GM23248 (cell line): ENCODE measurements at regions not wholly inside any gene's neighbourhood (a gene's known extent, or its start where the extent isn't known, plus 50 kb on each side); places are given as distances from the start of the nearest gene placed in this dataset.

Experiments
- DNase-seq: peaks from one replicate; pipeline ENCODE4 v3.0.0-alpha.2; 2015
- H2AFZ ChIP-seq: fragments of 200-600 bp; sonication (generic); 2 replicates; pipeline ENCODE4 v1.6.1; 2016; ENCODE audit warnings: antibody characterized with exemption
- H3F3A ChIP-seq: fragments of 200-600 bp; sonication (generic); 2 replicates; pipeline ENCODE4 v1.6.1; 2016; ENCODE audit warnings: mild to moderate bottlenecking, antibody characterized with exemption, mixed run types; ENCODE audit not compliant: insufficient read depth
- H3K27ac ChIP-seq: fragments of 200-600 bp; sonication (generic); 2 replicates; pipeline ENCODE4 v1.5.1; 2016; ENCODE audit warnings: mild to moderate bottlenecking
- H3K27me3 ChIP-seq: fragments of 200-600 bp; sonication (generic); replicated peaks from 2 replicates; pipeline ENCODE4 v1.6.1; 2016; ENCODE audit warnings: mild to moderate bottlenecking; ENCODE audit not compliant: insufficient read depth
- H3K36me3 ChIP-seq: fragments of 200-600 bp; sonication (generic); 2 replicates; pipeline ENCODE4 v1.6.1; 2016; ENCODE audit warnings: low read depth, mild to moderate bottlenecking
- H3K4me1 ChIP-seq: fragments of 200-600 bp; sonication (generic); 2 replicates; pipeline ENCODE4 v1.6.1; 2016; ENCODE audit warnings: mild to moderate bottlenecking; ENCODE audit not compliant: insufficient read depth
- H3K4me2 ChIP-seq: fragments of 200-600 bp; sonication (generic); one replicate; pipeline ENCODE4 v1.6.1; 2016; ENCODE audit warnings: mild to moderate bottlenecking; ENCODE audit not compliant: unreplicated experiment
- H3K4me3 ChIP-seq: fragments of 200-600 bp; sonication (generic); 2 replicates; pipeline ENCODE4 v1.5.1; 2016; ENCODE audit warnings: mild to moderate bottlenecking
- H3K79me2 ChIP-seq: fragments of 200-600 bp; sonication (generic); 2 replicates; pipeline ENCODE4 v1.6.1; 2016; ENCODE audit warnings: mild to moderate bottlenecking; ENCODE audit not compliant: insufficient read depth
- H3K9ac ChIP-seq: fragments of 200-600 bp; sonication (generic); 2 replicates; pipeline ENCODE4 v1.6.1; 2016; ENCODE audit warnings: mild to moderate bottlenecking
- H3K9me2 ChIP-seq: fragments of 200-600 bp; sonication (generic); 2 replicates; pipeline ENCODE4 v1.6.1; 2016; ENCODE audit warnings: mixed run types, mild to moderate bottlenecking, moderate library complexity; ENCODE audit not compliant: insufficient read depth
- H3K9me3 ChIP-seq: fragments of 200-600 bp; sonication (generic); one replicate; pipeline ENCODE4 v1.6.1; 2017; ENCODE audit warnings: low read depth
- H4K20me1 ChIP-seq: fragments of 200-600 bp; sonication (generic); 2 replicates; pipeline ENCODE4 v1.6.0; 2016; ENCODE audit not compliant: insufficient read depth
- EZH2 ChIP-seq: fragments of 200-600 bp; sonication (generic); IDR thresholded peaks from 2 replicates; pipeline ENCODE4 v1.6.1; 2018; ENCODE audit warnings: antibody characterized with exemption, mild to moderate bottlenecking; ENCODE audit not compliant: insufficient read depth, poor library complexity, severe bottlenecking
- EZH2phosphoT487 ChIP-seq: fragments of 200-600 bp; sonication (generic); IDR thresholded peaks from 2 replicates; pipeline ENCODE4 v1.6.1; 2018; ENCODE audit warnings: antibody characterized with exemption, moderate library complexity, mild to moderate bottlenecking, low read depth; ENCODE audit not compliant: insufficient read depth
- WGBS, 2 experiments: methylation state at CpG; one replicate each; pipeline ENCODE4 v1.1.6; 2015 to 2017; ENCODE audit warnings: low lambda C conversion rate in 2 of 2, low coverage in 1 of 2; ENCODE audit errors: missing lambda C conversion rate in 2 of 2; 5-methylcytosine and 5-hydroxymethylcytosine counted together
- in situ Hi-C: fragments of 300-500 bp; cut with MboI; formaldehyde crosslinking; loops from 2 replicates; pipeline ENCODE4 v1.15.0; 2020

DNA sequence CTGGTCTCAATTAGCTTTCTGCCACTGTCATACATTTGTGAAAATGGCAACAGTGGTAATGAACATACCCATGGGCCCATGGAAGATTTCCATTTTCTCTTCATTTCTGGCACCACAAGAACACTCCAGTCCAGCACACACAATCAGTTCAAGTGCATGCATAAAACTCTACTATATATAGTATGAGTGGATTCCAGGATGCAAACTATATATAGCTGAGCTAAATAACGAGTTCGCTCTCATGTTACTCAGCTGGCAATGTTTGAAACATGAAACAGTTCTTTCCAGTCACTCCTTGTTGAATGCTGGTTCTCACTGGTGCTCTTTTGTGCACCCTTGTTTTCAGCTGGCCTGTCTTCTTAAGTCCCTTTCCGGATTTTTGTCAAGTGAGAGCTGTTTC lies 75.2 kb upstream of the DHX40 start:
- Histone ChIP-seq H2AFZ (no peak overlapping the region), H3K27ac (no peak overlapping the region), H3K4me2 (no peak overlapping the region), H4K20me1 (no peaks in the 10 kb centered on the region), H3K9me3 (no peaks in the 10 kb centered on the region), H3K9ac (no peak overlapping the region), H3K79me2 (no peaks in the 10 kb centered on the region), H3F3A (no peaks in the 10 kb centered on the region), H3K27me3 (no peaks in the 10 kb centered on the region), H3K9me2 (no peaks in the 10 kb centered on the region), H3K4me3 (no peak overlapping the region), H3K4me1 (no peaks in the 10 kb centered on the region), H3K36me3 (no peaks in the 10 kb centered on the region)
- 53 to 62% methylated on average over 3 of the region's 3 CpGs for WGBS, 2 experiments
- no peak for TF ChIP-seq EZH2phosphoT487
- TF ChIP-seq EZH2: no peak
- in situ Hi-C loops: no loop called here
- DNase-seq: peak; percentile 18

DNA sequence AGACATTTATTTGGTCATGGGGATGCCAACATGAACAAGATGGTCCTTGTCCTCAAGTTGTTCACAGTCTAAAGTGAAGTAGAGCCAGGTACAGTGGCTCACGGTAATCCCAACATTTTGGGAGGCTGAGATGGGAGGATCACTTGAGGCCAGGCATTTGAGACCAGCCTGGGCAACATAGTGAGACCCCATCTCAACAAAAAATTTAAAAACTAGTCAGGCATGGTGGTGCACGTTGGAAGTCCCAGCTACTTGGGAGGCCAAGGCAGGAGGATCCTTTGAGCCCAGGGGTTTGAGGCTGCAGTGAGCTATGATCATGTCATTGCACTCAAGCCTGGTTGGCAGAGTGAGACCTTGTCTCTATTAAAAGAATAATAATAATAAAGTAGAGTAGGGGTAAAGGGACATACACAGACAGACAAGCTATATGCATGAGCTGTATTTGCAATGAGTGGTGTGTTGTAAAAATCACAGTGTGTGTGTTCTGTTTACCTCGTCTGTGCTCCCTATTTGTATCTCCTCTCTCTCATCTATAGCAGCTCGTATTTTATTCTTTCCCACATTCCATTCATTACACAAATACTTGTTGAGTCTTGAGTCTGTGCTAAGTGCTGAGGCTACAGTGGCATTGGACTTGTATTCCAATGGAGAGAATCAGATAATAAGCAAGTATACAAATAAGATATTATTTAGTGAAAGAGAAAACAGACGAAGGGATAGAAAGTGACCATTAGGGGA lies 73.9 kb upstream of the DHX40 start:
- Histone ChIP-seq H4K20me1 (no peaks in the 10 kb centered on the region), H3K9ac (no peak overlapping the region), H2AFZ (no peak overlapping the region), H3K79me2 (no peaks in the 10 kb centered on the region), H3K4me1 (no peaks in the 10 kb centered on the region), H3K27me3 (no peaks in the 10 kb centered on the region), H3K4me2 (no peak overlapping the region), H3K4me3 (no peak overlapping the region), H3F3A (no peaks in the 10 kb centered on the region), H3K9me3 (no peaks in the 10 kb centered on the region), H3K9me2 (no peaks in the 10 kb centered on the region), H3K27ac (no peak overlapping the region), H3K36me3 (no peaks in the 10 kb centered on the region)
- WGBS, 2 experiments: 54 to 62% methylated on average over 5 of the region's 5 CpGs
- in situ Hi-C loops: no loop called here
- no peak for DNase-seq
- TF ChIP-seq EZH2 (no peak), EZH2phosphoT487 (no peak)

DNA sequence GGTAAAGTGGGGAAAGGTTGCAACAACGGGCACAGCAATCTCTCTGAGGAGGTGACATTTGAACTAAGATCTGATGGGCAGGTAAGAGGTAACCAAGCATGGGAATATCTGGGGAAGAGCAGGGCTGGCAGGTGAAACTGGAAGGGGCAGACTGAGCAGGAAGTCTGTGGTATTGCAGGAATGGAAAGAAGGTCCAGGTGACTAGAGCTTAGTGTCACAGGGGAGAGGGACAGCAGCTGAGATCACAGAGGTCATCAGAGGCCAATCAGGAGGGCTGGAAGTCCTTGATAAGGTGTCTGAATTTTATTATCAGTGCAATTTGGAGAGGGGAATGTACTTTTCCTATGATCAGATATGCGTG lies 73.3 kb upstream of the DHX40 start:
- no peaks in the 10 kb centered on the region for H3K9me2 ChIP-seq
- no peaks in the 10 kb centered on the region for H4K20me1 ChIP-seq
- H3K4me3 ChIP-seq: no peak overlapping the region
- in situ Hi-C loops: no loop called here
- no peaks in the 10 kb centered on the region for H3K9me3 ChIP-seq
- no peak overlapping the region for H2AFZ ChIP-seq
- H3K9ac ChIP-seq: no peak overlapping the region
- no peaks in the 10 kb centered on the region for H3F3A ChIP-seq
- H3K36me3 ChIP-seq: no peaks in the 10 kb centered on the region
- no peaks in the 10 kb centered on the region for H3K27me3 ChIP-seq
- no peaks in the 10 kb centered on the region for H3K4me1 ChIP-seq
- no peak overlapping the region for H3K4me2 ChIP-seq
- WGBS, 2 experiments: 70 to 77% methylated on average over 2 of the region's 2 CpGs
- TF ChIP-seq EZH2phosphoT487 (no peak), EZH2 (no peak)
- no peaks in the 10 kb centered on the region for H3K79me2 ChIP-seq
- no peak overlapping the region for H3K27ac ChIP-seq
- DNase-seq: no peak

DNA sequence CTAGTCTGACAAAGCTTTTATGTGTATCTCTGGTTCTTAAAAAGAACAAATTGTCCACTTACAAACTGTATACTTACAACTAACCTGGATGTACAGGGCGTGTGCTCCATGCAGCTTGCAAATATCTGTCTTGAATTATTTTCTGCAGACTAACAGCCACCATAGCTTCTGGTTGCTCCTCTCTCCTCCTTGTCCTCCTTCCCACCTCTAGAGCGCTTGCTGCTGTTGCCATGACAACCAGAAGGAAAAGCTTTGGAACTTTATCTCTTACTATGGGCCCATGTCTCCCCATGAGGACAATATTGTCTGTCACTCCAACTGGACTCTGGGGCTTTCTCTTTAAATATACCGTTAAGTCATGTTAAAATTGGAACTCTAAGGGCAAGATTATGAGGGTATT lies 71.5 kb upstream of the DHX40 start:
- no peak overlapping the region for H3K9ac ChIP-seq
- no peak overlapping the region for H3K4me3 ChIP-seq
- 60 to 66% methylated on average over 3 of the region's 3 CpGs for WGBS, 2 experiments
- TF ChIP-seq EZH2 (no peak), EZH2phosphoT487 (no peak)
- no peaks in the 10 kb centered on the region for H3F3A ChIP-seq
- no peaks in the 10 kb centered on the region for H3K27me3 ChIP-seq
- no peaks in the 10 kb centered on the region for H3K36me3 ChIP-seq
- no peak for DNase-seq
- no peaks in the 10 kb centered on the region for H3K79me2 ChIP-seq
- no peaks in the 10 kb centered on the region for H3K4me1 ChIP-seq
- no peak overlapping the region for H3K27ac ChIP-seq
- in situ Hi-C loops: no loop called here
- H3K9me2 ChIP-seq: no peaks in the 10 kb centered on the region
- H4K20me1 ChIP-seq: no peaks in the 10 kb centered on the region
- no peak overlapping the region for H2AFZ ChIP-seq
- H3K9me3 ChIP-seq: no peaks in the 10 kb centered on the region
- no peak overlapping the region for H3K4me2 ChIP-seq

DNA sequence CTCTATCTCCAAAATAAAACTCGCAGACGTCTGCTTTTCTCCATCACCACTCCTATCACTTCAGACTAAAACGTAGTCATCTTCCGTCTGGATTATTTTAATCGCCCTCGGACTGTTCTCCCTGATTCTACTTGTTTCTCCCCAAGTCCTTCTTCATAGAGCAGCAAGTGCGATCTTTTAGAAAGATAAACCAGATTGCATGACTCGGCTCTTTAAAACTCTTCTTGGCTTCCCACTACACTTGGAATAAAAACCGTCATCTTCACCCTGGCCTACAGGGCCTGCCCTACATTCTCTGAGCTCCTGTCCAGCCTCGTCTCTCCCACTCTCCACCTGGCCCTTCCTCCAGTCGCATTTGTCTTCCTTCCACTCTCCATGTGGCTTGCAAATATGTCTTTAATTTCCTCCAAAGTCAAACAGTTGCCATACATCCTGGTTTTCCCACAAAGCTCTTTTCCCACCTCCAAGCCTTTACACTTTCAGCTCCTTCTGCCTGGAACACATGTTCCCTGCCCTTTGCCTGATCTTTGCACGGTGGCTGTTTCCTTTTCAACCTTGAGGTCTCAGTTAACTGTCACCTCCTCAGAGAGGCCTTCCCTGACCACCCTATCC lies 70.5 kb upstream of the DHX40 start:
- Histone ChIP-seq H3K9me2 (no peaks in the 10 kb centered on the region), H3K79me2 (no peaks in the 10 kb centered on the region), H3K27ac (no peak overlapping the region), H3K9ac (no peak overlapping the region), H3K4me3 (no peak overlapping the region), H2AFZ (no peak overlapping the region), H3K4me1 (no peaks in the 10 kb centered on the region), H4K20me1 (no peaks in the 10 kb centered on the region), H3K27me3 (no peaks in the 10 kb centered on the region), H3F3A (no peaks in the 10 kb centered on the region), H3K36me3 (no peaks in the 10 kb centered on the region), H3K9me3 (no peaks in the 10 kb centered on the region), H3K4me2 (no peak overlapping the region)
- no peak for DNase-seq
- WGBS, 2 experiments: 68 to 76% methylated on average over 11 to 12 of the region's 12 CpGs
- TF ChIP-seq EZH2phosphoT487: no peak
- no peak for TF ChIP-seq EZH2
- in situ Hi-C loops: no loop called here
